ENCODE measurements at regions not wholly inside any gene's neighbourhood (a gene's known extent, or its start where the extent isn't known, plus 50 kb on each side); places are given as distances from the start of the nearest gene placed in this dataset.

GRCh38 chr2:4018535-4018934 lies 315.2 kb downstream of the DCDC2C start:
- in situ Hi-C loops (cut with HindIII; ENCODE audit: low pct_ligation_motif_present, low pct_unique_long_range_greater_than_20kb, low sequenced_read_pairs): no loop called here
- DNase-seq: no peak

GRCh38 chr2:4020153-4020552 lies 316.8 kb downstream of the DCDC2C start:
- in situ Hi-C loops (cut with HindIII; ENCODE audit: low pct_ligation_motif_present, low pct_unique_long_range_greater_than_20kb, low sequenced_read_pairs): no loop called here
- no peak for DNase-seq

GRCh38 chr2:4020649-4021048 lies 317.3 kb downstream of the DCDC2C start:
- DNase-seq: no peak
- in situ Hi-C loops (cut with HindIII; ENCODE audit: low pct_ligation_motif_present, low pct_unique_long_range_greater_than_20kb, low sequenced_read_pairs): no loop called here

- in situ Hi-C loops (cut with HindIII; ENCODE audit: low pct_ligation_motif_present, low pct_unique_long_range_greater_than_20kb, low sequenced_read_pairs): no loop called here
- no peak for DNase-seq
Measured at GRCh38 chr2:4024605-4025004, 321.2 kb downstream of the DCDC2C start.

- in situ Hi-C loops (cut with HindIII; ENCODE audit: low pct_ligation_motif_present, low pct_unique_long_range_greater_than_20kb, low sequenced_read_pairs): no loop called here
- DNase-seq: no peak
Measured at GRCh38 chr2:4029081-4029480, 325.7 kb downstream of the DCDC2C start.

- in situ Hi-C loops (cut with HindIII; ENCODE audit: low pct_ligation_motif_present, low pct_unique_long_range_greater_than_20kb, low sequenced_read_pairs): no loop called here
Measured at GRCh38 chr2:4039896-4040295, 336.5 kb downstream of the DCDC2C start.

GRCh38 chr2:4047961-4048891 lies 344.9 kb downstream of the DCDC2C start:
- in situ Hi-C loops (cut with HindIII; ENCODE audit: low pct_ligation_motif_present, low pct_unique_long_range_greater_than_20kb, low sequenced_read_pairs): no loop called here
- no peak for DNase-seq

More at GRCh38 chr2:4039896-4040295, 336.5 kb downstream of the DCDC2C start:
- no peak for DNase-seq

- in situ Hi-C loops (cut with HindIII; ENCODE audit: low pct_ligation_motif_present, low pct_unique_long_range_greater_than_20kb, low sequenced_read_pairs): no loop called here
- DNase-seq: no peak
Measured at GRCh38 chr2:4049463-4049862, 346.1 kb downstream of the DCDC2C start.

GRCh38 chr2:4053769-4054493 lies 350.6 kb downstream of the DCDC2C start:
- peak; percentile 4 for DNase-seq
- in situ Hi-C loops (cut with HindIII; ENCODE audit: low pct_ligation_motif_present, low pct_unique_long_range_greater_than_20kb, low sequenced_read_pairs): no loop called here

GRCh38 chr2:4066217-4066616 lies 362.8 kb downstream of the DCDC2C start:
- no peak for DNase-seq
- in situ Hi-C loops (cut with HindIII; ENCODE audit: low pct_ligation_motif_present, low pct_unique_long_range_greater_than_20kb, low sequenced_read_pairs): no loop called here

GRCh38 chr2:4073026-4073569 lies 369.7 kb downstream of the DCDC2C start:
- in situ Hi-C loops (cut with HindIII; ENCODE audit: low pct_ligation_motif_present, low pct_unique_long_range_greater_than_20kb, low sequenced_read_pairs): no loop called here
- DNase-seq: no peak

- in situ Hi-C loops (cut with HindIII; ENCODE audit: low pct_ligation_motif_present, low pct_unique_long_range_greater_than_20kb, low sequenced_read_pairs): no loop called here
- no peak for DNase-seq
Measured at GRCh38 chr2:4077017-4077416, 373.6 kb downstream of the DCDC2C start.

- in situ Hi-C loops (cut with HindIII; ENCODE audit: low pct_ligation_motif_present, low pct_unique_long_range_greater_than_20kb, low sequenced_read_pairs): no loop called here
- DNase-seq: no peak
Measured at GRCh38 chr2:4085186-4085585, 381.8 kb downstream of the DCDC2C start.

GRCh38 chr2:4090668-4091630 lies 387.6 kb downstream of the DCDC2C start:
- DNase-seq: no peak
- in situ Hi-C loops (cut with HindIII; ENCODE audit: low pct_ligation_motif_present, low pct_unique_long_range_greater_than_20kb, low sequenced_read_pairs): no loop called here

GRCh38 chr2:4091869-4092268 lies 388.5 kb downstream of the DCDC2C start:
- in situ Hi-C loops (cut with HindIII; ENCODE audit: low pct_ligation_motif_present, low pct_unique_long_range_greater_than_20kb, low sequenced_read_pairs): no loop called here
- DNase-seq: no peak

- DNase-seq: no peak
- in situ Hi-C loops (cut with HindIII; ENCODE audit: low pct_ligation_motif_present, low pct_unique_long_range_greater_than_20kb, low sequenced_read_pairs): no loop called here
Measured at GRCh38 chr2:4094743-4095142, 391.4 kb downstream of the DCDC2C start.

GRCh38 chr2:4096978-4097766 lies 393.8 kb downstream of the DCDC2C start:
- no peak for DNase-seq
- in situ Hi-C loops (cut with HindIII; ENCODE audit: low pct_ligation_motif_present, low pct_unique_long_range_greater_than_20kb, low sequenced_read_pairs): no loop called here

- in situ Hi-C loops (cut with HindIII; ENCODE audit: low pct_ligation_motif_present, low pct_unique_long_range_greater_than_20kb, low sequenced_read_pairs): no loop called here
- no peak for DNase-seq
Measured at GRCh38 chr2:4098137-4098536, 394.8 kb downstream of the DCDC2C start.

Data from ACHN (cell line).